DND-41 (cell line): ENCODE measurements at regions not wholly inside any gene's neighbourhood (a gene's known extent, or its start where the extent isn't known, plus 50 kb on each side); places are given as distances from the start of the nearest gene placed in this dataset.

ENCODE experiments used
- ATAC-seq: fragments of 200-7000 bp; cut with Tn5 transposase; 3 replicates; pipeline ENCODE4 v1.9.1; 2021; ENCODE audit warnings: low read depth; ENCODE audit not compliant: insufficient read depth
- DNase-seq: peaks from one replicate; pipeline ENCODE4 v3.0.0-alpha.2; 2020
- H2AFZ ChIP-seq: 2 replicates; pipeline ENCODE4 v1.6.0; 2012; ENCODE audit warnings: low read depth, low read length
- H3K27ac ChIP-seq: 2 replicates; pipeline ENCODE4 v1.5.1; 2012; ENCODE audit warnings: low read length, inconsistent platforms
- H3K27me3 ChIP-seq: fragments of 200-600 bp; sonication (generic); 2 replicates; pipeline ENCODE4 v1.6.0; 2012; ENCODE audit warnings: low read length, mild to moderate bottlenecking, inconsistent platforms; ENCODE audit not compliant: insufficient read depth, poor library complexity
- H3K36me3 ChIP-seq: 2 replicates; pipeline ENCODE4 v1.5.1; 2012; ENCODE audit warnings: low read length, inconsistent platforms; ENCODE audit not compliant: insufficient read depth
- H3K4me1 ChIP-seq: 2 replicates; pipeline ENCODE4 v1.5.1; 2012; ENCODE audit warnings: mild to moderate bottlenecking, low read length; ENCODE audit not compliant: insufficient read depth
- H3K4me2 ChIP-seq: 2 replicates; pipeline ENCODE4 v1.6.0; 2012; ENCODE audit warnings: mild to moderate bottlenecking, moderate library complexity, low read length, inconsistent platforms; ENCODE audit not compliant: insufficient read depth
- H3K4me3 ChIP-seq, 2 experiments: fragments of 200-600 bp in 1 of 2; shearing (Covaris generic) in 1 of 2; 2 replicates each; pipeline ENCODE4 v1.5.1; 2012 to 2016; ENCODE audit warnings: inconsistent platforms in 2 of 2, low read length in 2 of 2, mild to moderate bottlenecking in 2 of 2, low read depth in 1 of 2, moderate library complexity in 1 of 2
- H3K79me2 ChIP-seq: 2 replicates; pipeline ENCODE4 v1.6.0; 2012; ENCODE audit warnings: low read length, inconsistent platforms; ENCODE audit not compliant: insufficient read depth
- H3K9ac ChIP-seq: 2 replicates; pipeline ENCODE4 v1.6.0; 2012; ENCODE audit warnings: low read depth, mild to moderate bottlenecking, inconsistent platforms, low read length, moderate library complexity
- H3K9me3 ChIP-seq: 2 replicates; pipeline ENCODE4 v1.5.1; 2012; ENCODE audit warnings: low read length, moderate library complexity, mild to moderate bottlenecking, inconsistent platforms; ENCODE audit not compliant: insufficient read depth, severe bottlenecking
- H4K20me1 ChIP-seq: 2 replicates; pipeline ENCODE4 v1.6.0; 2012; ENCODE audit warnings: low read length; ENCODE audit not compliant: insufficient read depth
- CTCF ChIP-seq: IDR thresholded peaks from 2 replicates; pipeline ENCODE4 v1.5.1; 2012; ENCODE audit warnings: borderline replicate concordance, low read length, moderate library complexity, mild to moderate bottlenecking; ENCODE audit not compliant: poor library complexity, severe bottlenecking; ENCODE audit errors: extremely low read depth
- EZH2 ChIP-seq: IDR thresholded peaks from 3 replicates; pipeline ENCODE4 v1.6.1; 2012; ENCODE audit warnings: borderline replicate concordance, low read depth, mild to moderate bottlenecking, moderate library complexity, low read length, inconsistent platforms; ENCODE audit not compliant: severe bottlenecking

- no peak overlapping the region for H3K9ac ChIP-seq
- H3K9me3 ChIP-seq: no peaks in the 10 kb centered on the region
- no peaks in the 10 kb centered on the region for H4K20me1 ChIP-seq
- no peak overlapping the region for H3K4me2 ChIP-seq
- no peaks in the 10 kb centered on the region for H3K36me3 ChIP-seq
- no peaks in the 10 kb centered on the region for H3K4me1 ChIP-seq
- ATAC-seq (no peak), DNase-seq (no peak)
- H3K27ac ChIP-seq: no peak overlapping the region
- no peak overlapping the region for H3K4me3 ChIP-seq
- TF ChIP-seq EZH2 (no peak), CTCF (no peak)
- H2AFZ ChIP-seq: no peak overlapping the region
- no peaks in the 10 kb centered on the region for H3K79me2 ChIP-seq
- H3K27me3 ChIP-seq: no peaks in the 10 kb centered on the region
These were observed 109.2 kb upstream of the RAB12 start for GRCh38 chr18:8499810-8500675.

DNA sequence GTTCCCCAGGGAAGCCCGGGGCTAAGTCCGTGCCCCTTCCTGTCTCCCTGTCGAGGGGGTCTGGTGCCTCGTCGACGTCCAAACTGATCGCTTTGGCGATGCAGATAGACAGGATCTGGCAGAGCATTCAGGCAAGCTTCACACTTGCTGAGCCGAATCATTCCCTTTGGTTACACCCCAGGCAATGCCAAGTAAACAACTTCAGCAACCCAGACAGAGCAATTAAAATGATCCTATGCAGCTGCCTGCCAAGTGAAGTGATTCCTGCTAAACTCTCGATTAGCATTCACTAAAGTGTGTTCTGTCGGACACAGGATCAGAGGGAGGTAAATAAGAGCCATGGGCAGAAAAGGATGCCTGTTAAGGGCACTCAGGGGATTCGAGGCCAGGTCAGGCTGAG is 108.2 kb upstream of the RAB12 start:
- no peaks in the 10 kb centered on the region for H3K79me2 ChIP-seq
- H4K20me1 ChIP-seq: no peaks in the 10 kb centered on the region
- no peak for DNase-seq
- no peak overlapping the region for H2AFZ ChIP-seq
- no peaks in the 10 kb centered on the region for H3K9me3 ChIP-seq
- no peak overlapping the region for H3K4me3 ChIP-seq
- no peak overlapping the region for H3K9ac ChIP-seq
- no peaks in the 10 kb centered on the region for H3K27me3 ChIP-seq
- TF ChIP-seq EZH2: no peak
- no peak for TF ChIP-seq CTCF
- H3K4me2 ChIP-seq: no peak overlapping the region
- no peaks in the 10 kb centered on the region for H3K4me1 ChIP-seq
- H3K36me3 ChIP-seq: no peaks in the 10 kb centered on the region
- no peak overlapping the region for H3K27ac ChIP-seq
- ATAC-seq: no peak

GRCh38 chr18:8503248-8503647 is 106.0 kb upstream of the RAB12 start:
- H3K9me3 ChIP-seq: no peaks in the 10 kb centered on the region
- TF ChIP-seq CTCF (no peak), EZH2 (no peak)
- H4K20me1 ChIP-seq: no peaks in the 10 kb centered on the region
- H2AFZ ChIP-seq: no peak overlapping the region
- H3K9ac ChIP-seq: no peak overlapping the region
- H3K4me2 ChIP-seq: no peak overlapping the region
- DNase-seq (no peak), ATAC-seq (no peak)
- H3K4me1 ChIP-seq: no peaks in the 10 kb centered on the region
- no peak overlapping the region for H3K27ac ChIP-seq
- H3K36me3 ChIP-seq: no peaks in the 10 kb centered on the region
- no peak overlapping the region for H3K4me3 ChIP-seq
- no peaks in the 10 kb centered on the region for H3K27me3 ChIP-seq
- no peaks in the 10 kb centered on the region for H3K79me2 ChIP-seq
